ENCODE measurements at regions not wholly inside any gene's neighbourhood (a gene's known extent, or its start where the extent isn't known, plus 50 kb on each side); places are given as distances from the start of the nearest gene placed in this dataset.

DNA sequence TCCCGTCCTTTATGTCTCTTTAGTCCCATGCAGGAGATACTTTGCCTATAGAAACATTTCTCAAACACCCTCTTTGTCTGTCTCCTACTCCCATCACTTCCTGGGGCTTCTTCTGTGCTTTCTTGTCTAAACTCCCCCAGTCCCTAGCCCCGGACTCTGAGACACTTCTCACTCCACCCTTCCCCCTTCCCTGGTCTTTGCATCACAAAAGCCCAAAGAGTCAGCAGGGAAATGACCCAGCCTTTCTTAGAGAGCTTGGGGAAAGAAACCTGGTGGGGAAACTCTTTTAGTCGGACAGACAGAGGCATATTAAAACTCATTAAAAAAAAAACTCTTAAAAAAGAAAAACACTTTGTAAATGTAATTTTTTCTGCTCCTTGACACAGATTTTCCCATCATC lies 211.2 kb downstream of the TJP1 start:
- POLR2A ChIA-PET, result no interaction called here
- TF ChIP-seq HOXC10 (CRISPR knock-in tag; IDR thresholded peaks at IDR 0.05) (no peak), INSM2 (tag by site-specific recombination; IDR thresholded peaks at IDR 0.05) (no peak), BCL11B (tag by site-specific recombination; IDR thresholded peaks at IDR 0.05; ENCODE audit: low read depth) (no peak), ZNF18 (tag by site-specific recombination; IDR thresholded peaks at IDR 0.05) (no peak), ZNF132 (tag by site-specific recombination; IDR thresholded peaks at IDR 0.05; ENCODE audit: borderline replicate concordance) (no peak), KLF9 (tag by site-specific recombination; IDR thresholded peaks at IDR 0.05; ENCODE audit: low read depth) (no peak), ZNF596 (tag by site-specific recombination; IDR thresholded peaks at IDR 0.05) (no peak), WT1 (tag by site-specific recombination; IDR thresholded peaks at IDR 0.05) (no peak), ZNF585B (tag by site-specific recombination; IDR thresholded peaks at IDR 0.05) (no peak), ZNF214 (tag by site-specific recombination; IDR thresholded peaks at IDR 0.05; ENCODE audit: borderline replicate concordance) (no peak), YY2 (tag by site-specific recombination; IDR thresholded peaks at IDR 0.05) (no peak), GFI1B (tag by site-specific recombination; IDR thresholded peaks at IDR 0.05) (no peak), ZNF140 (tag by site-specific recombination; IDR thresholded peaks at IDR 0.05) (no peak), ZNF423 (tag by site-specific recombination; IDR thresholded peaks at IDR 0.05) (no peak), ZNF701 (tag by site-specific recombination; IDR thresholded peaks at IDR 0.05) (no peak), ZNF76 (tag by site-specific recombination; IDR thresholded peaks at IDR 0.05; ENCODE audit: borderline replicate concordance, low read depth) (no peak)
- TF ChIP-seq, protein P1, sequence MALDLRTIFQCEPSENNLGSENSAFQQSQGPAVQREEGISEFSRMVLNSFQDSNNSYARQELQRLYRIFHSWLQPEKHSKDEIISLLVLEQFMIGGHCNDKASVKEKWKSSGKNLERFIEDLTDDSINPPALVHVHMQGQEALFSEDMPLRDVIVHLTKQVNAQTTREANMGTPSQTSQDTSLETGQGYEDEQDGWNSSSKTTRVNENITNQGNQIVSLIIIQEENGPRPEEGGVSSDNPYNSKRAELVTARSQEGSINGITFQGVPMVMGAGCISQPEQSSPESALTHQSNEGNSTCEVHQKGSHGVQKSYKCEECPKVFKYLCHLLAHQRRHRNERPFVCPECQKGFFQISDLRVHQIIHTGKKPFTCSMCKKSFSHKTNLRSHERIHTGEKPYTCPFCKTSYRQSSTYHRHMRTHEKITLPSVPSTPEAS (tag by site-specific recombination; IDR thresholded peaks at IDR 0.05), result no peak
- TF ChIP-seq, protein P2, sequence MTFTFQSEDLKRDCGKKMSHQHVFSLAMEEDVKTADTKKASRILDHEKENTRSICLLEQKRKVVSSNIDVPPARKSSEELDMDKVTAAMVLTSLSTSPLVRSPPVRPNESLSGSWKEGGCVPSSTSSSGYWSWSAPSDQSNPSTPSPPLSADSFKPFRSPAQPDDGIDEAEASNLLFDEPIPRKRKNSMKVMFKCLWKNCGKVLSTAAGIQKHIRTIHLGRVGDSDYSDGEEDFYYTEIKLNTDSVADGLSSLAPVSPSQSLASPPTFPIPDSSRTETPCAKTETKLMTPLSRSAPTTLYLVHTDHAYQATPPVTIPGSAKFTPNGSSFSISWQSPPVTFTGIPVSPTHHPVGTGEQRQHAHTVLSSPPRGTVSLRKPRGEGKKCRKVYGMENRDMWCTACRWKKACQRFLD (tag by site-specific recombination; IDR thresholded peaks at IDR 0.05), result no peak
- TF ChIP-seq, protein P3, sequence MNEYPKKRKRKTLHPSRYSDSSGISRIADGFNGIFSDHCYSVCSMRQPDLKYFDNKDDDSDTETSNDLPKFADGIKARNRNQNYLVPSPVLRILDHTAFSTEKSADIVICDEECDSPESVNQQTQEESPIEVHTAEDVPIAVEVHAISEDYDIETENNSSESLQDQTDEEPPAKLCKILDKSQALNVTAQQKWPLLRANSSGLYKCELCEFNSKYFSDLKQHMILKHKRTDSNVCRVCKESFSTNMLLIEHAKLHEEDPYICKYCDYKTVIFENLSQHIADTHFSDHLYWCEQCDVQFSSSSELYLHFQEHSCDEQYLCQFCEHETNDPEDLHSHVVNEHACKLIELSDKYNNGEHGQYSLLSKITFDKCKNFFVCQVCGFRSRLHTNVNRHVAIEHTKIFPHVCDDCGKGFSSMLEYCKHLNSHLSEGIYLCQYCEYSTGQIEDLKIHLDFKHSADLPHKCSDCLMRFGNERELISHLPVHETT (tag by site-specific recombination; IDR thresholded peaks at IDR 0.05), result no peak
- CTCF ChIA-PET, result interaction anchor here (0.5 kb wide), 1 partner anchor 13 kb away, joined by 3 read pairs; no protein-coding TSS in a partner anchor
- H3K27ac ChIP-seq (ENCODE audit: extremely low read depth, low read depth, low read length), result no peak overlapping the region
- H3K4me1 ChIP-seq (ENCODE audit: control insufficient read depth, insufficient read depth, low read length), result no peaks in the 10 kb centered on the region
- H3K4me3 ChIP-seq (ENCODE audit: low read depth, low read length), result no peak overlapping the region
- no peaks in the 10 kb centered on the region for H3K9me3 ChIP-seq (ENCODE audit: control insufficient read depth, insufficient read depth, low read depth, low read length)
- H3K36me3 ChIP-seq (ENCODE audit: control insufficient read depth in 2 of 2, insufficient read depth in 1 of 2, low read length in 2 of 2), result no peaks in the 10 kb centered on the region

GRCh38 chr15:29601811-29602210 lies 220.5 kb downstream of the TJP1 start:
- no peaks in the 10 kb centered on the region for H3K9me3 ChIP-seq (ENCODE audit: control insufficient read depth, insufficient read depth, low read depth, low read length)
- ChIA-PET POLR2A (no interaction called here), CTCF (interaction anchor here (0.6 to 0.7 kb wide), 2 partner anchors 41 to 239 kb away, joined by 3 to 4 read pairs; no protein-coding TSS in a partner anchor)
- H3K4me1 ChIP-seq (ENCODE audit: control insufficient read depth, insufficient read depth, low read length), result no peaks in the 10 kb centered on the region
- H3K4me3 ChIP-seq (ENCODE audit: low read depth, low read length), result no peak overlapping the region
- no peak overlapping the region for H3K27ac ChIP-seq (ENCODE audit: extremely low read depth, low read depth, low read length)
- no peaks in the 10 kb centered on the region for H3K36me3 ChIP-seq (ENCODE audit: control insufficient read depth in 2 of 2, insufficient read depth in 1 of 2, low read length in 2 of 2)
- TF ChIP-seq ZNF248 (tag by site-specific recombination; IDR thresholded peaks at IDR 0.05) (no peak), ZNF555 (tag by site-specific recombination; conservative IDR thresholded peaks at IDR 0.05) (no peak), ZBTB8A (tag by site-specific recombination; IDR thresholded peaks at IDR 0.05) (no peak)
- TF ChIP-seq, protein P3 (tag by site-specific recombination; IDR thresholded peaks at IDR 0.05), result no peak
- TF ChIP-seq, protein P4, sequence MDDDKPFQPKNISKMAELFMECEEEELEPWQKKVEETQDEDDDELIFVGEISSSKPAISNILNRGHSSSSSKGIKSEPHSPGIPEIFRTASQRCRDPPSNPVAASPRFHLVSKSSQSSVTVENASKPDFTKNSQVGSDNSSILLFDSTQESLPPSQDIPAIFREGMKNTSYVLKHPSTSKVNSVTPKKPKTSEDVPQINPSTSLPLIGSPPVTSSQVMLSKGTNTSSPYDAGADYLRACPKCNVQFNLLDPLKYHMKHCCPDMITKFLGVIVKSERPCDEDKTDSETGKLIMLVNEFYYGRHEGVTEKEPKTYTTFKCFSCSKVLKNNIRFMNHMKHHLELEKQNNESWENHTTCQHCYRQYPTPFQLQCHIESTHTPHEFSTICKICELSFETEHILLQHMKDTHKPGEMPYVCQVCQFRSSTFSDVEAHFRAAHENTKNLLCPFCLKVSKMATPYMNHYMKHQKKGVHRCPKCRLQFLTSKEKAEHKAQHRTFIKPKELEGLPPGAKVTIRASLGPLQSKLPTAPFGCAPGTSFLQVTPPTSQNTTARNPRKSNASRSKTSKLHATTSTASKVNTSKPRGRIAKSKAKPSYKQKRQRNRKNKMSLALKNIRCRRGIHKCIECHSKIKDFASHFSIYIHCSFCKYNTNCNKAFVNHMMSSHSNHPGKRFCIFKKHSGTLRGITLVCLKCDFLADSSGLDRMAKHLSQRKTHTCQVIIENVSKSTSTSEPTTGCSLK (tag by site-specific recombination; IDR thresholded peaks at IDR 0.05), result no peak
- TF ChIP-seq, protein P5, sequence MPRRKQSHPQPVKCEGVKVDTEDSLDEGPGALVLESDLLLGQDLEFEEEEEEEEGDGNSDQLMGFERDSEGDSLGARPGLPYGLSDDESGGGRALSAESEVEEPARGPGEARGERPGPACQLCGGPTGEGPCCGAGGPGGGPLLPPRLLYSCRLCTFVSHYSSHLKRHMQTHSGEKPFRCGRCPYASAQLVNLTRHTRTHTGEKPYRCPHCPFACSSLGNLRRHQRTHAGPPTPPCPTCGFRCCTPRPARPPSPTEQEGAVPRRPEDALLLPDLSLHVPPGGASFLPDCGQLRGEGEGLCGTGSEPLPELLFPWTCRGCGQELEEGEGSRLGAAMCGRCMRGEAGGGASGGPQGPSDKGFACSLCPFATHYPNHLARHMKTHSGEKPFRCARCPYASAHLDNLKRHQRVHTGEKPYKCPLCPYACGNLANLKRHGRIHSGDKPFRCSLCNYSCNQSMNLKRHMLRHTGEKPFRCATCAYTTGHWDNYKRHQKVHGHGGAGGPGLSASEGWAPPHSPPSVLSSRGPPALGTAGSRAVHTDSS (tag by site-specific recombination; IDR thresholded peaks at IDR 0.05), result no peak
